WERI-Rb-1 (cell line): ENCODE measurements at regions not wholly inside any gene's neighbourhood (a gene's known extent, or its start where the extent isn't known, plus 50 kb on each side); places are given as distances from the start of the nearest gene placed in this dataset.
"Not testable (repeated sequence)": the region's sequence is repeated elsewhere in the genome, so short reads cannot be mapped to it uniquely, and the experiment has no call there.

Experiments
- DNase-seq: peaks from one replicate; pipeline ENCODE4 v3.0.0-alpha.2; 2020
- H3K27ac ChIP-seq: fragments of 250-450 bp; sonication (Bioruptor Pico); 2 replicates; pipeline ENCODE4 v1.5.1; 2020; ENCODE audit warnings: mild to moderate bottlenecking, moderate library complexity
- H3K27me3 ChIP-seq: fragments of 250-450 bp; sonication (Bioruptor Pico); 2 replicates; pipeline ENCODE4 v1.5.1; 2021; ENCODE audit warnings: mild to moderate bottlenecking, low read depth, moderate library complexity; ENCODE audit not compliant: insufficient read depth, severe bottlenecking
- H3K36me3 ChIP-seq: fragments of 250-450 bp; sonication (Bioruptor Pico); 2 replicates; pipeline ENCODE4 v1.5.1; 2020; ENCODE audit warnings: mild to moderate bottlenecking, moderate library complexity
- H3K4me3 ChIP-seq: 2 replicates; pipeline ENCODE4 v1.5.1; 2011; ENCODE audit warnings: low read depth, mild to moderate bottlenecking, control low read depth, low read length
- H3K9me3 ChIP-seq: fragments of 250-450 bp; sonication (Bioruptor Pico); 2 replicates; pipeline ENCODE4 v1.5.1; 2021; ENCODE audit warnings: mild to moderate bottlenecking, moderate library complexity; ENCODE audit not compliant: severe bottlenecking
- CTCF ChIP-seq: IDR thresholded peaks from 2 replicates; pipeline ENCODE4 v1.5.1; 2011; ENCODE audit warnings: low read depth, mild to moderate bottlenecking, control low read depth, inconsistent platforms, low read length

- not testable (repeated sequence) for H3K36me3 ChIP-seq, DNase-seq, H3K4me3 ChIP-seq, H3K27ac ChIP-seq, H3K27me3 ChIP-seq, H3K9me3 ChIP-seq
These were observed 50.3 kb upstream of the AGTPBP1 start for GRCh38 chr9:85792057-85792456.

GRCh38 chr9:85802978-85803695 lies 61.4 kb upstream of the AGTPBP1 start:
- H3K27ac ChIP-seq, H3K9me3 ChIP-seq, H3K4me3 ChIP-seq, H3K27me3 ChIP-seq, DNase-seq, H3K36me3 ChIP-seq: not testable (repeated sequence)

- Histone ChIP-seq H3K36me3 (peaks cover 14% of the 10 kb centered on the region), H3K27ac (peak overlapping the region; percentile 28; the same call in 1 of the 2 replicates), H3K4me3 (peak overlapping the region; percentile 82)
- DNase-seq, H3K27me3 ChIP-seq, H3K9me3 ChIP-seq: not testable (repeated sequence)
These were observed 63.0 kb upstream of the AGTPBP1 start for GRCh38 chr9:85804847-85805133.

GRCh38 chr9:85805134-85806005 lies 63.6 kb upstream of the AGTPBP1 start:
- H3K9me3 ChIP-seq, H3K27me3 ChIP-seq: not testable (repeated sequence)
- peak overlapping the region; percentile 75 for H3K27ac ChIP-seq
- TF ChIP-seq CTCF: 0 out of 2 replicates have a peak, but pooled peaks have one; percentile 14
- DNase-seq: peak; percentile 88
- H3K4me3 ChIP-seq: peak overlapping the region; percentile 82
- peaks cover 14% of the 10 kb centered on the region for H3K36me3 ChIP-seq

GRCh38 chr9:85808329-85808728 lies 66.6 kb upstream of the AGTPBP1 start:
- not testable (repeated sequence) for DNase-seq, H3K4me3 ChIP-seq, H3K27me3 ChIP-seq, H3K27ac ChIP-seq, H3K9me3 ChIP-seq
- peaks cover 20% of the 10 kb centered on the region for H3K36me3 ChIP-seq

- H3K27ac ChIP-seq, DNase-seq, H3K9me3 ChIP-seq, H3K4me3 ChIP-seq, H3K27me3 ChIP-seq, H3K36me3 ChIP-seq: not testable (repeated sequence)
These were observed 71.6 kb upstream of the AGTPBP1 start for GRCh38 chr9:85813388-85813787.

- DNase-seq, H3K9me3 ChIP-seq, H3K27me3 ChIP-seq, H3K27ac ChIP-seq, H3K36me3 ChIP-seq, H3K4me3 ChIP-seq: not testable (repeated sequence)
These were observed 73.0 kb upstream of the AGTPBP1 start for GRCh38 chr9:85814800-85815199.

- not testable (repeated sequence) for DNase-seq, H3K4me3 ChIP-seq, H3K9me3 ChIP-seq, H3K27me3 ChIP-seq, H3K27ac ChIP-seq, H3K36me3 ChIP-seq
- 0 out of 2 replicates have a peak, but pooled peaks have one; percentile 6 for TF ChIP-seq CTCF
These were observed 77.2 kb upstream of the AGTPBP1 start for GRCh38 chr9:85818971-85819370.

- not testable (repeated sequence) for H3K27ac ChIP-seq, H3K36me3 ChIP-seq, H3K4me3 ChIP-seq, DNase-seq, H3K9me3 ChIP-seq, H3K27me3 ChIP-seq
These were observed 78.8 kb upstream of the AGTPBP1 start for GRCh38 chr9:85820598-85820997.
